WTC11 (cell line): ENCODE measurements at regions not wholly inside any gene's neighbourhood (a gene's known extent, or its start where the extent isn't known, plus 50 kb on each side); places are given as distances from the start of the nearest gene placed in this dataset.

Experiments used
- ATF1 ChIP-seq: sonication (generic); formaldehyde crosslinking; IDR thresholded peaks from 2 replicates; pipeline ENCODE4 v1.8.1; 2023; ENCODE audit warnings: mild to moderate bottlenecking, moderate library complexity, missing genetic modification reagents
- JUN ChIP-seq: sonication (generic); formaldehyde crosslinking; IDR thresholded peaks from 2 replicates; pipeline ENCODE4 v1.8.0; 2023; ENCODE audit warnings: mild to moderate bottlenecking, missing genetic modification reagents
- PRDM15 ChIP-seq: sonication (generic); formaldehyde crosslinking; IDR thresholded peaks from 2 replicates; pipeline ENCODE4 v1.8.0; 2022; ENCODE audit warnings: missing genetic modification reagents
- TF ChIP-seq, protein P1 (sequence below): fragments of 250-450 bp; sonication (Bioruptor Pico); IDR thresholded peaks from 2 replicates; pipeline ENCODE4 v1.9.0; 2021; ENCODE audit warnings: moderate library complexity, mild to moderate bottlenecking, inconsistent platforms, borderline replicate concordance
- TF ChIP-seq, protein P2 (sequence below): fragments of 200-600 bp; IDR thresholded peaks from 2 replicates; pipeline ENCODE4 v1.8.0; 2022; ENCODE audit warnings: antibody characterized with exemption

GRCh38 chr3:8352475-8352874 lies 149.1 kb upstream of the LMCD1 start:
- TF ChIP-seq, protein P1, sequence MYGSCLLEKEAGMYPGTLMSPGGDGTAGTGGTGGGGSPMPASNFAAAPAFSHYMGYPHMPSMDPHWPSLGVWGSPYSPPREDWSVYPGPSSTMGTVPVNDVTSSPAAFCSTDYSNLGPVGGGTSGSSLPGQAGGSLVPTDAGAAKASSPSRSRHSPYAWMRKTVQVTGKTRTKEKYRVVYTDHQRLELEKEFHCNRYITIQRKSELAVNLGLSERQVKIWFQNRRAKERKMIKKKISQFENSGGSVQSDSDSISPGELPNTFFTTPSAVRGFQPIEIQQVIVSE (CRISPR knock-in tag): no peak
- no peak for TF ChIP-seq PRDM15 (CRISPR knock-in tag)
- TF ChIP-seq, protein P2, sequence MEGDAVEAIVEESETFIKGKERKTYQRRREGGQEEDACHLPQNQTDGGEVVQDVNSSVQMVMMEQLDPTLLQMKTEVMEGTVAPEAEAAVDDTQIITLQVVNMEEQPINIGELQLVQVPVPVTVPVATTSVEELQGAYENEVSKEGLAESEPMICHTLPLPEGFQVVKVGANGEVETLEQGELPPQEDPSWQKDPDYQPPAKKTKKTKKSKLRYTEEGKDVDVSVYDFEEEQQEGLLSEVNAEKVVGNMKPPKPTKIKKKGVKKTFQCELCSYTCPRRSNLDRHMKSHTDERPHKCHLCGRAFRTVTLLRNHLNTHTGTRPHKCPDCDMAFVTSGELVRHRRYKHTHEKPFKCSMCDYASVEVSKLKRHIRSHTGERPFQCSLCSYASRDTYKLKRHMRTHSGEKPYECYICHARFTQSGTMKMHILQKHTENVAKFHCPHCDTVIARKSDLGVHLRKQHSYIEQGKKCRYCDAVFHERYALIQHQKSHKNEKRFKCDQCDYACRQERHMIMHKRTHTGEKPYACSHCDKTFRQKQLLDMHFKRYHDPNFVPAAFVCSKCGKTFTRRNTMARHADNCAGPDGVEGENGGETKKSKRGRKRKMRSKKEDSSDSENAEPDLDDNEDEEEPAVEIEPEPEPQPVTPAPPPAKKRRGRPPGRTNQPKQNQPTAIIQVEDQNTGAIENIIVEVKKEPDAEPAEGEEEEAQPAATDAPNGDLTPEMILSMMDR: no peak
- no peak for TF ChIP-seq ATF1 (CRISPR knock-in tag)
- no peak for TF ChIP-seq JUN (CRISPR knock-in tag)
